ENCODE measurements at regions not wholly inside any gene's neighbourhood (a gene's known extent, or its start where the extent isn't known, plus 50 kb on each side); places are given as distances from the start of the nearest gene placed in this dataset.

- TF ChIP-seq REST (IDR thresholded peaks at IDR 0.05; ENCODE audit: unreplicated experiment) (no peak), ZNF114 (CRISPR knock-in tag; IDR thresholded peaks at IDR 0.05) (no peak), STAT1 (IDR thresholded peaks at IDR 0.05; ENCODE audit: unreplicated experiment) (no peak), CTCF (conservative IDR thresholded peaks at IDR 0.05; ENCODE audit: low read depth in 2 of 2) (no peak), EZH2 (IDR thresholded peaks at IDR 0.05; ENCODE audit: low read depth, unreplicated experiment) (no peak), EZH2phosphoT487 (IDR thresholded peaks at IDR 0.05; ENCODE audit: unreplicated experiment) (no peak)
Observed at GRCh38 chr15:94965593-94965992, 734.2 kb downstream of the MCTP2 start (continued).

- peak overlapping the region; percentile 33 for H3K27ac Mint-ChIP-seq
- peaks cover 18% of the 10 kb centered on the region for H3K4me1 Mint-ChIP-seq
Observed at GRCh38 chr15:94968133-94968532, 736.8 kb downstream of the MCTP2 start.

More at GRCh38 chr15:94968133-94968532, 736.8 kb downstream of the MCTP2 start:
- no peaks in the 10 kb centered on the region for H3K27me3 ChIP-seq (ENCODE audit: insufficient read depth)
- H3K27me3 Mint-ChIP-seq (ENCODE audit: insufficient read depth, low read depth, poor library complexity), result no peaks in the 10 kb centered on the region
- H3K9me3 Mint-ChIP-seq, result peaks cover 2% of the 10 kb centered on the region; the same call in 1 of the 3 replicates
- no peak for ATAC-seq
- no peak overlapping the region; the same call in 1 of the 2 replicates for H2AFZ ChIP-seq
- TF ChIP-seq EZH2 (IDR thresholded peaks at IDR 0.05; ENCODE audit: low read depth, unreplicated experiment) (no peak), POLR2AphosphoS5 (IDR thresholded peaks at IDR 0.05; ENCODE audit: low read depth) (no peak), REST (IDR thresholded peaks at IDR 0.05; ENCODE audit: unreplicated experiment) (no peak), NANOG (IDR thresholded peaks at IDR 0.05; ENCODE audit: borderline replicate concordance) (no peak), STAT1 (IDR thresholded peaks at IDR 0.05; ENCODE audit: unreplicated experiment) (no peak), ZNF114 (CRISPR knock-in tag; IDR thresholded peaks at IDR 0.05) (no peak), ZNF331 (CRISPR knock-in tag; IDR thresholded peaks at IDR 0.05; ENCODE audit: low read depth) (no peak), CREB1 (CRISPR knock-in tag; IDR thresholded peaks at IDR 0.05; ENCODE audit: low read depth) (no peak), CTCF (conservative IDR thresholded peaks at IDR 0.05; ENCODE audit: low read depth in 2 of 2) (no peak), EZH2phosphoT487 (IDR thresholded peaks at IDR 0.05; ENCODE audit: unreplicated experiment) (no peak), ETS1 (IDR thresholded peaks at IDR 0.05) (no peak)
- H4K20me1 ChIP-seq (replicated peaks; ENCODE audit: insufficient read depth), result no peaks in the 10 kb centered on the region
- H3K4me2 ChIP-seq, result peak overlapping the region; percentile 41; the same call in 1 of the 2 replicates
- H3K36me3 ChIP-seq (ENCODE audit: insufficient read depth), result no peaks in the 10 kb centered on the region
- no peaks in the 10 kb centered on the region for H3K9me2 ChIP-seq (ENCODE audit: insufficient read depth)
- no peaks in the 10 kb centered on the region for H3K36me3 Mint-ChIP-seq (ENCODE audit: low read depth)
- H3K79me2 ChIP-seq (replicated peaks; ENCODE audit: insufficient read depth), result no peaks in the 10 kb centered on the region
- no peak for DNase-seq (ENCODE audit: low spot score)
- no peak overlapping the region for H3K27ac ChIP-seq (ENCODE audit: low read depth)
- H3F3A ChIP-seq (replicated peaks; ENCODE audit: low read depth), result no peaks in the 10 kb centered on the region
- H3K4me3 ChIP-seq, result no peak overlapping the region
- peaks cover 19% of the 10 kb centered on the region; the same call in 1 of the 2 replicates for H3K4me1 ChIP-seq (ENCODE audit: insufficient read depth)
- no peak overlapping the region for H3K4me3 Mint-ChIP-seq
